Smooth muscle cell (in vitro differentiated cells): ENCODE measurements at regions not wholly inside any gene's neighbourhood (a gene's known extent, or its start where the extent isn't known, plus 50 kb on each side); places are given as distances from the start of the nearest gene placed in this dataset.

Source experiments
- DNase-seq: peaks from one replicate; lab custom pipeline; 2025; ENCODE audit not compliant: unreplicated experiment; lab: John Stamatoyannopoulos, UW
- H2AFZ ChIP-seq: fragments of 200-600 bp; sonication (generic); 2 replicates; pipeline ENCODE4 v1.6.0; 2016; ENCODE audit warnings: antibody characterized with exemption, low read depth, mild to moderate bottlenecking
- H3F3A ChIP-seq: fragments of 200-600 bp; sonication (generic); 2 replicates; pipeline ENCODE4 v1.6.0; 2017; ENCODE audit warnings: antibody characterized with exemption, low read depth
- H3K27ac ChIP-seq: fragments of 200-600 bp; sonication (generic); 2 replicates; pipeline ENCODE4 v1.5.1; 2016; ENCODE audit warnings: low read depth, mild to moderate bottlenecking
- H3K27me3 ChIP-seq: fragments of 200-600 bp; sonication (generic); 2 replicates; pipeline ENCODE4 v1.6.1; 2016; ENCODE audit warnings: low read depth, mild to moderate bottlenecking
- H3K36me3 ChIP-seq: fragments of 200-600 bp; sonication (generic); 2 replicates; pipeline ENCODE4 v1.5.1; 2016; ENCODE audit warnings: low read depth
- H3K4me1 ChIP-seq: fragments of 200-600 bp; sonication (generic); 2 replicates; pipeline ENCODE4 v1.5.1; 2016; ENCODE audit warnings: low read depth
- H3K4me2 ChIP-seq: fragments of 200-600 bp; sonication (generic); 2 replicates; pipeline ENCODE4 v1.6.0; 2016; ENCODE audit warnings: mild to moderate bottlenecking
- H3K4me3 ChIP-seq: fragments of 200-600 bp; sonication (generic); 2 replicates; pipeline ENCODE4 v1.5.1; 2016; ENCODE audit warnings: mild to moderate bottlenecking
- H3K79me2 ChIP-seq: fragments of 200-600 bp; sonication (generic); 2 replicates; pipeline ENCODE4 v1.6.0; 2016; ENCODE audit warnings: low read depth, mild to moderate bottlenecking
- H3K9ac ChIP-seq: fragments of 200-600 bp; sonication (generic); 2 replicates; pipeline ENCODE4 v1.6.0; 2016; ENCODE audit warnings: low read depth
- H3K9me3 ChIP-seq: fragments of 200-600 bp; sonication (generic); replicated peaks from 2 replicates; pipeline ENCODE4 v1.5.1; 2016; ENCODE audit warnings: low read depth
- H4K20me1 ChIP-seq: fragments of 200-600 bp; sonication (generic); 2 replicates; pipeline ENCODE4 v1.6.0; 2016; ENCODE audit warnings: low read depth
- CTCF ChIP-seq: fragments of 200-600 bp; sonication (generic); IDR thresholded peaks from 2 replicates; pipeline ENCODE4 v1.5.1; 2017; ENCODE audit warnings: borderline replicate concordance, mild to moderate bottlenecking, antibody characterized with exemption; ENCODE audit not compliant: insufficient read depth, poor library complexity, severe bottlenecking
- WGBS: methylation state at CpG from one replicate; pipeline ENCODE4 v1.1.7; 2016; ENCODE audit warnings: low lambda C conversion rate; 5-methylcytosine and 5-hydroxymethylcytosine counted together

- no peaks in the 10 kb centered on the region for H3K36me3 ChIP-seq
- no peak for TF ChIP-seq CTCF
- H3K9ac ChIP-seq = no peak overlapping the region
- H3K4me1 ChIP-seq = no peaks in the 10 kb centered on the region
- H3K9me3 ChIP-seq = no peaks in the 10 kb centered on the region
- no peaks in the 10 kb centered on the region for H3F3A ChIP-seq
- no peak overlapping the region for H3K4me3 ChIP-seq
- peak overlapping the region; percentile 54 for H3K4me2 ChIP-seq
- no peaks in the 10 kb centered on the region for H3K27me3 ChIP-seq
- no peak for DNase-seq
- peak overlapping the region; percentile 16 for H3K27ac ChIP-seq
- no peaks in the 10 kb centered on the region for H4K20me1 ChIP-seq
- 28% methylated on average over 3 of the region's 3 CpGs for WGBS
- H3K79me2 ChIP-seq = no peaks in the 10 kb centered on the region
- no peak overlapping the region for H2AFZ ChIP-seq
These were observed 284.5 kb downstream of the KCNRG start for GRCh38 chr13:50299546-50300249.

GRCh38 chr13:50303963-50304721 is 288.9 kb downstream of the KCNRG start:
- H3K4me2 ChIP-seq = no peak overlapping the region
- no peaks in the 10 kb centered on the region for H3K27me3 ChIP-seq
- H3K9me3 ChIP-seq = no peaks in the 10 kb centered on the region
- 84% methylated on average over 5 of the region's 5 CpGs for WGBS
- no peak overlapping the region for H3K9ac ChIP-seq
- no peaks in the 10 kb centered on the region for H3K4me1 ChIP-seq
- no peaks in the 10 kb centered on the region for H4K20me1 ChIP-seq
- H3K79me2 ChIP-seq = no peaks in the 10 kb centered on the region
- H3K27ac ChIP-seq = no peak overlapping the region
- H3F3A ChIP-seq = no peaks in the 10 kb centered on the region
- no peaks in the 10 kb centered on the region for H3K36me3 ChIP-seq
- H3K4me3 ChIP-seq = no peak overlapping the region
- no peak overlapping the region for H2AFZ ChIP-seq
- DNase-seq = no peak
- no peak for TF ChIP-seq CTCF

- Histone ChIP-seq H2AFZ (no peak overlapping the region), H3K27me3 (no peaks in the 10 kb centered on the region), H3K4me2 (no peak overlapping the region), H3K36me3 (no peaks in the 10 kb centered on the region), H3K9me3 (no peaks in the 10 kb centered on the region), H3K4me3 (no peak overlapping the region), H3K79me2 (no peaks in the 10 kb centered on the region), H3K27ac (no peak overlapping the region), H3K4me1 (no peaks in the 10 kb centered on the region), H3F3A (no peaks in the 10 kb centered on the region), H3K9ac (no peak overlapping the region), H4K20me1 (no peaks in the 10 kb centered on the region)
- WGBS = 95% methylated on average over 4 of the region's 4 CpGs
- no peak for DNase-seq
- TF ChIP-seq CTCF = no peak
These were observed 290.9 kb downstream of the KCNRG start for GRCh38 chr13:50306156-50306555.
